Activated T-cell treated with anti-CD3 and anti-CD28 coated beads, Interleukin-2, amount 50 U/mL, for 1 hour (primary cell): ENCODE measurements at regions not wholly inside any gene's neighbourhood (a gene's known extent, or its start where the extent isn't known, plus 50 kb on each side); places are given as distances from the start of the nearest gene placed in this dataset.
A peak's percentile ranks its signal among the peaks of the same experiment; 100 is the strongest.

Source experiments
- DNase-seq: peaks from one replicate; pipeline ENCODE4 v3.0.0-alpha.2; 2020

GRCh38 chr1:36675106-36675505, 192.4 kb upstream of the CSF3R start:
- DNase-seq: no peak

- no peak for DNase-seq
Observed at GRCh38 chr1:36673202-36673601, 190.5 kb upstream of the CSF3R start.

GRCh38 chr1:36669262-36669661, 186.5 kb upstream of the CSF3R start:
- no peak for DNase-seq

- DNase-seq: no peak
Observed at GRCh38 chr1:36667836-36668235, 185.1 kb upstream of the CSF3R start.

- no peak for DNase-seq
Observed at GRCh38 chr1:36667256-36667655, 184.5 kb upstream of the CSF3R start.

GRCh38 chr1:36665478-36666080, 182.9 kb upstream of the CSF3R start:
- no peak for DNase-seq

GRCh38 chr1:36664571-36665287, 182.0 kb upstream of the CSF3R start:
- no peak for DNase-seq

- DNase-seq: no peak
Observed at GRCh38 chr1:36663772-36664430, 181.2 kb upstream of the CSF3R start.

- DNase-seq: no peak
Observed at GRCh38 chr1:36658838-36659237, 176.1 kb upstream of the CSF3R start.

- DNase-seq: no peak
Observed at GRCh38 chr1:36657826-36658225, 175.1 kb upstream of the CSF3R start.

- no peak for DNase-seq
Observed at GRCh38 chr1:36656838-36657237, 174.1 kb upstream of the CSF3R start.

GRCh38 chr1:36656271-36656670, 173.6 kb upstream of the CSF3R start:
- no peak for DNase-seq

- DNase-seq: no peak
Observed at GRCh38 chr1:36654586-36654985, 171.9 kb upstream of the CSF3R start.

- DNase-seq: no peak
Observed at GRCh38 chr1:36653850-36654249, 171.1 kb upstream of the CSF3R start.

GRCh38 chr1:36652586-36652985, 169.9 kb upstream of the CSF3R start:
- no peak for DNase-seq

GRCh38 chr1:36652011-36652410, 169.3 kb upstream of the CSF3R start:
- DNase-seq: no peak

- no peak for DNase-seq
Observed at GRCh38 chr1:36651176-36651910, 168.6 kb upstream of the CSF3R start.

- peak; percentile 65 for DNase-seq
Observed at GRCh38 chr1:36650200-36651065, 167.7 kb upstream of the CSF3R start.

- no peak for DNase-seq
Observed at GRCh38 chr1:36645867-36646266, 163.2 kb upstream of the CSF3R start.

- no peak for DNase-seq
Observed at GRCh38 chr1:36644556-36644955, 161.8 kb upstream of the CSF3R start.

- no peak for DNase-seq
Observed at GRCh38 chr1:36643371-36644270, 160.9 kb upstream of the CSF3R start.

GRCh38 chr1:36642802-36643201, 160.1 kb upstream of the CSF3R start:
- DNase-seq: no peak
